ENCODE measurements at regions not wholly inside any gene's neighbourhood (a gene's known extent, or its start where the extent isn't known, plus 50 kb on each side); places are given as distances from the start of the nearest gene placed in this dataset.
"Not testable (repeated sequence)": the region's sequence is repeated elsewhere in the genome, so short reads cannot be mapped to it uniquely, and the experiment has no call there.

DNA sequence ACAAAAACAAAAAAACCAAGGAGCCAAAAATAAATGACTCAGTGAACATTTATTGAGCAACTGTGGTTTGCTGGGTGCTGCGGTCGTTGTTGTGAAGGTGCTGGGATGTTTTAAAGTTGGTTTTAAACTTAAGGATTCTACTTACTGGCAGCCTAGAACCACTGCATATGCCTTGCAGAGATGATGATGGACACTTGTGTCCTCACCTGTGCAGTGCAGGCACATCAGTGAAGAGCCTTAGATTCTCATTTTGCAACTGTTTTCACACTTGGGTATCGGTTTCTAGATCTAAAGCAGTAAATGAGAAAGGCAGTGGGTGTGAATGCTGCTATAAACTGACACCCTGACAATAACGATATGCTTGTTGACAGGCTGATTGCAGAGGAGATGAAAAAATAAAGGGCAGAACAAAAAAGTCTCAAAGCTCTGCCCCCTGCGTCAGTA is 68.8 kb downstream of the UTRN start:
- FAIRE-seq (no peak), DNase-seq (ENCODE audit: insufficient read length, low spot score) (no peak)

GRCh38 chr6:144359783-144360182 is 74.6 kb downstream of the UTRN start:
- no peak for FAIRE-seq

DNA sequence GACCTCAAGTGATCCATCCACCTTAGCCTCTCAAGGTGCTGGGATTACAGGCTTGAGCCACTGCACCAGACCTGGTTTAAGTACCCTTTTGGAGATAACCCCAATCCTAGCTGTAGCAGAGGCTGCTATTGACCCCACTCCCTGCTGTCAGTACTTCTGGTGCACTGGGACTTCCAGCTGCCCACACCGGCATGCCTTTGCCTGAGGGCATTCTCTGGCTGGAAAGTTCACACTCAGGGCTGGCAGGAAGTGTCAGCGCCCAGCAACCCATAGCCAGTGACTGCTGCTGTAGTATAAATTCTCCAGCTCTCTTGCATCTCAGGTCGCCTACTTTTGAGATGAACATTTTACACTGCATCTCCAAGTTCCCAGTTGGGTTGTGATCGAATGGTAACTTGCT is 75.3 kb downstream of the UTRN start:
- DNase-seq (ENCODE audit: insufficient read length, low spot score) (peak; percentile 54), FAIRE-seq (peak; percentile 82)

More at GRCh38 chr6:144359783-144360182, 74.6 kb downstream of the UTRN start:
- no peak for DNase-seq (ENCODE audit: insufficient read length, low spot score)

GRCh38 chr6:144361016-144361415 is 75.9 kb downstream of the UTRN start:
- no peak for DNase-seq (ENCODE audit: insufficient read length, low spot score)
- FAIRE-seq = no peak

- DNase-seq (ENCODE audit: insufficient read length, low spot score) = no peak
- FAIRE-seq = no peak
These were observed 77.2 kb downstream of the UTRN start for GRCh38 chr6:144362042-144363018.

DNA sequence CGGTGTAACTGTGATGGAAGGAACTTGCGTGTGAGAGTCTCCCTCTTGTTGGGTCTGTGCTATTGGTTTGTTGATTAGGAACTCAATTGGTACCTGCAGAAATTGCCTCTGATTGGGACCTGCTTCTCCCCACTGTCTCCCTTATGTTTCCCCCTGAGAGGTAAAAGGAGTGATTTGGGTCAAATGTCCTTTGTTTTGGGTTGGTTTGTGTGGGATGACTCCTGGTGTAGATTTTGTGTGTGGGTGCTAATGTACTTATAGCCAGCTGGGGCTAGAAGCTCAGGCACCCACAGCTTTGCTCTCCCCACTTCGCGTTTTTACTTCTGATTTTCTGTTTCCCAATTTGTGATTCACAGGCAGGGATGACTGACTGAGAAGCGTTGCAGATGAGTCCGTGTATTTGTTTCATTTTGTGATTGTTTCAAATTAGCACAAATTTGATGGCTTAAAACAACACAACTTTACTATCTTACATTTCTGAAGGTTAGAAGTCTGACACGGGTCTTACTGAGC is 79.1 kb downstream of the UTRN start:
- FAIRE-seq = peak; percentile 38
- no peak for DNase-seq (ENCODE audit: insufficient read length, low spot score)

DNA sequence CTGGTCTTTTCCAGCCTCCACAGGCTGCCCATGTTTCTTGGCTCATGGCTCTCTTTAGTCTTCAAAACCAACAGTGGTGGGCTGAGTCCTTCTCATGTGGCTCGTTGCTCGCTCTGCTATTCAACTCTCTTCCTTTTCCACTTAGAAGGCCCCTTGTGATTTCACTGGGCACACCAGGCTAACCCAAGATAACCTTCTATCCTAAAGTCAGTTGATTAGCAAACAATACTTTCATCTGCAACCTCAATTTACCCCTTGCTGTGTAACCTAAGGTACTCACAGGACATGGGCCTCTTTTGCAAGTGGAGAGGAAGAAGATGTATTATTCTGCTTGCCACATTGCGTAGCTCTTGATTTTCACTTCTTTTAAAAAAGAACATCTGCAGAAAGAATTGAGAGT is 79.6 kb downstream of the UTRN start:
- no peak for FAIRE-seq
- DNase-seq (ENCODE audit: insufficient read length, low spot score) = no peak

DNA sequence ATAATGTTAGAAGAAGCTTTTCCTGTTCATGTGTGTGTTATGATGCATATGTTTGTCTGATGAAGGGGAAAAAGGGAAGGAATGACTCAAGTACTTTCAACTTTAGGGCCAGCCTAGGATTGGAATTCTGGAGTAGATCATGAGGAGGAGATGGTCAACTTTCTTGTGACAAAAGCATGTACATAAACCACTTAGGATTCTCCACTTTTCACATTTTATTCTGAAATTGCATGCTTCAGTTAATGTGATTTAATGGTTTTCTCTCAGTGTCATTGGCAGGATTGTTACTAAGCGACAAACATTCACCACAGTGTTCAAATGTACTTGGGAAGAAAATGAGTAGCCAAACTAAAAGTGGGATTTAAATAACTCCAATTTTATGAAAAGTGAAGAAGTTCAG is 80.1 kb downstream of the UTRN start:
- no peak for FAIRE-seq
- DNase-seq (ENCODE audit: insufficient read length, low spot score) = no peak

DNA sequence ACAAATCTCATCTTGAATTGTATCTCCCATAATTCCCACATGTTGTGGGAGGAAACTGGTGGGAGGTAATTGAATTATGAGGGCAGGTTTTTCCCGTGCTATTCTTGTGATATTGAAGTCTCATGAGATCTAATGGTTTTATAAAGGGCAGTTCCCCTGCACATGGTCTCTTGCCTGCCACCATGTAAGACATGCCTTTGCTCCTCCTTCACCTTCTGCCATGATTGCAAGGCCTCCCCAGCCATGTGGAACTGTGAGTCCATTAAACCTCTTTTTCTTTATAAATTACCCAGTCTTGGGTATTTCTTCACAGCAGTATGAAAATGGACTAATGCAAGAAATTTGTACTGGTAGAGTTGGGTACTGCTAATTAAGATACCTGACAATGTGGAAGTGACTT is 84.6 kb downstream of the UTRN start:
- DNase-seq (ENCODE audit: insufficient read length, low spot score); FAIRE-seq: not testable (repeated sequence)

GRCh38 chr6:144372116-144372515 is 87.0 kb downstream of the UTRN start:
- DNase-seq (ENCODE audit: insufficient read length, low spot score) (no peak), FAIRE-seq (no peak)

DNA sequence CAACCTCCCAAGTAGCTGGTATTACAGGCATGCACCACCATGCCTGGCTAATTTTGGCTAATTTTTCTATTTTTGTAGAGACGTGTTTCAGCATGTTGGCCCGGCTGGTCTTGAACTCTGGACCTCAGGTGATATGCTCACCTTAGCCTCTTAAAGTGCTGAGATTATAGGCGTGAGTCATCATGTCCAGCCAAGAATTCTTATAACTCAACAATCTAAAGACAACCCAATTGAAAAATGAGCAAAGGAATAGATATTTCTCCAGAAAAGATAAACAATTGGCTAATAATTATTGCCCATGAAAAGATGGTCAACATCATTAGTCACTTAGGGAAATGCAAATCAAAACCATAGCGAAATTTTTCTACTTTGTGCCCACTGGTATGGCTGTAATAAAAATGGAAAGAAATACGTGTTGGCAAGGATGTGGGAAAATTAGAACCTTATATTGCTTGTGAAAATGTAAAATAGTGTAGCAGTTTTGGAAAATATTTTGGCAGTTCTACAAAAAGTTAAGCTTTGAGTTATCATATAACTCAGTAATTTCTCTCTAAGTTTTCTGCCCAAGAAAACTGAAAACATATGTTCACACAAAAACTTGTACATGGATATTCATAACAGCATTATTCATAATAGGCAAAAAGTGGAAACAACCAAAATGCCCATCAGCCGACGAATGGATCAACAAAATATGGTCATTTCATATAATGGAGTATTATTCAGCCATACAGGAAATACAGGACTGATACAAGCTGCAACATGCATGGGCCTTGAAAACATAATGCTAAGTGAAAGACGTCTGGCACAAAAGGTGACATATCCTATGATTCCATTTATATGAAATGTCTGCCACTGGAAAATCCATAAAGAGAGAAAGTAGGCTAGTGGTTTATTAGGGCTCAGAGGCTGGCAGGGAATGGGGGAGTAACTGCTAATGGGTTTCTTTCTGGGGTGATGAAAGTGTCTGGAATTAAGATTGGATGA is 87.8 kb downstream of the UTRN start:
- no peak for FAIRE-seq

DNA sequence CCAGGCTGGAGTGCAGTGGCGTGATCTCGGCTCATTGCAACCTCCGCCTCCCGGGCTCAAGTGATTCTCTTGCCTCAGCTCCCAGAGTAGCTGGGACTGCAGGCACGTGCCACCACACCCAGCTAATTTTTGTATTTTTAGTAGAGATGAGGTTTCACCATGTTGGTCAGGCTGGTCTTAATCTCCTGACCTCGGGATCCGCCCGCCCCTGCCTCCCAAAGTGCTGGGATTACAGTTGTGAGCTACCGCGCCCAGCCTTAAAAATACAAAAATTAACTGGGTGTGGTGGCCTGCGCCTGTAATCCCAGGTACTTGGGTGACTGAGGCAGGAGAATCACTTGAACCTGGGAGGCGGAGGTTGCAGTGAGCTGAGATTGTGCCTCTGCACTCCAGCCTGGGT is 89.4 kb downstream of the UTRN start:
- not testable (repeated sequence) for FAIRE-seq; DNase-seq (ENCODE audit: insufficient read length, low spot score)

More for the DNA sequence above, 87.8 kb downstream of the UTRN start:
- no peak for DNase-seq (ENCODE audit: insufficient read length, low spot score)

DNA sequence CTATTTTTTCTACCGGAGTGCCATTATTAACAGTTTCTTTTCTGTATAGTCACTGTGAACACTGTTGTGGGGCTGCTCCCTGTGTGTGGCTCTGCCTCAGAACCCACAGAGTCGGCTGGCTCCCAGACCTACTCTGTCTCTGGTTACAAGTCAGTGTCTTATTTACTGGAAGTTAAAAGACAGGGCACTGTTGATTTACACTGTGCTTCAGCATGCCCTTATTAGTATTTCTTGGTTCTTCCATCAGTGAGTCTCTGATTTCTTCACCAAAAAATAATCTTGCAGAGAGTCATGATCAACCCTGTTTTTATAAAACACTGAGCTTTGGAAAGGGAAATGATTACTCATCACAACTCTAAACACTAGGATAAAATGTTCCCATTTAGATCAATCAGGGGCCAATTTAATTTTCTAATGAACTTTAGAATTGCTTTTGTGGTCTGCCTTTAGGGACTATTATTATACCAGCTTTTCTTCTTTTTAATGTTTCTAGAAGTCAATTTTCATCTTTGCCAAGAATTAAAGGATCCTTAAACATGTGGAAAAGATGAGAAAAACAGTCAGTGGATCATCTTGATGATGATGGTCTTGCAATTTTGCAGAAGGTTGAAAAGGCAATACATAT is 92.6 kb downstream of the UTRN start:
- DNase-seq (ENCODE audit: insufficient read length, low spot score) (no peak), FAIRE-seq (no peak)

DNA sequence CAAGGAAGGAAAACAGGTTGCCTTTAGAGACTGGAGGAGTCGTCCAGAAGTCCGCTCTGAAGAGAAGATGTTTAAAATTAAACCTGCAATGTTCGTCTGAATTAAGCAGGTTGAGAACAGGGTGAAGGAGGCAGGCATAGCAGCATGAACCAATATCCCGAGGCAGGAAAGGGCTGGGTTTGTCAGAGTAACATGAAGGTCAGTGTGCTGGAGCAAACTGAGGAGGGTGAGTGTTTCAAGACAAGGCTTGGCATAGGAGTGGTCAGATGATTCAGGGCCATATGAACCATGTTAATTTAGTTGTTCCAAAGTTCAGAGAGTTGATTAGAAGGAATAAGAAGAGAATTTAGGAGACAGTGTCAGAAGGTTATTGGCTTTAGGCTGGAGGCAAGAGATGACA is 93.3 kb downstream of the UTRN start:
- DNase-seq (ENCODE audit: insufficient read length, low spot score) = no peak
- no peak for FAIRE-seq

DNA sequence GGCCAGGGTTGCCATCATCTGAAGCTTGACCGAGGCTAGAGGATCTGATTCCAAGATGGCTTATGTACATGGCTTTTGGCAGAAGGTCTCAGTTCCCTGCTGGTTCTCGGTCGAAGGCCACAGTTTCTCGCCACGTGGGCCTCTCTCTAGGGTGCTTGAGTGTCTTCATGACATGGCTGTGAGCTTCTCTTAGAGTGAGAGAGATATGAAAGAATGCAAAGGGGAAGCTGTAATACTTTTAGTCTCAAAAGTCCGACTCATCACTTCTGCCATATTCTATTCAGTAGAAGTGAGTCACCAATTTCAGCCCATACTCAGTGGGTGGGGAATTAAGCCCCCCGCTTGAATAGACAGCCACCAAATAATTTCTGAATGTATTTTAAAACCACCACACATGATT is 94.2 kb downstream of the UTRN start:
- DNase-seq (ENCODE audit: insufficient read length, low spot score) (no peak), FAIRE-seq (no peak)

DNA sequence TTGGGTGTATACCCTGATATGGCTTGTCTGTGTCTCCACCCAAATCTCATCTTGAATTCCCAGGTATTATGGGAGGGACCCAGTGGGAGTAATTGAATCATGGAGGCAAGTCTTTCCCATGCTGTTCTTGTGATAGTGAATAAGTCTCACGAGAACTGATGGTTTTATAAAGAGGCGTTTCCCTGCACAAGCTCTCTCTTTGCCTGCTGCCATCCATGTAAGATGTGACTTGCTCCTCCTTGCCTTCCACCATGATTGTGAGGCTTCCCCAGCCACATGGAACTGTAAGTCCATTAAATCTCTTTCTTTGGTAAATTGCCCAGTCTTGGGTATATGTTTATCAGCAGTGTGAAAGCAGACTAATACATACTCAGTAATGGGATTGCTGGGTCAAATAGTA is 96.4 kb downstream of the UTRN start:
- not testable (repeated sequence) for FAIRE-seq

GRCh38 chr6:144383336-144383735 is 98.2 kb downstream of the UTRN start:
- FAIRE-seq = no peak
- no peak for DNase-seq (ENCODE audit: insufficient read length, low spot score)

More for the DNA sequence above, 96.4 kb downstream of the UTRN start:
- DNase-seq (ENCODE audit: insufficient read length, low spot score) = not testable (repeated sequence)

DNA sequence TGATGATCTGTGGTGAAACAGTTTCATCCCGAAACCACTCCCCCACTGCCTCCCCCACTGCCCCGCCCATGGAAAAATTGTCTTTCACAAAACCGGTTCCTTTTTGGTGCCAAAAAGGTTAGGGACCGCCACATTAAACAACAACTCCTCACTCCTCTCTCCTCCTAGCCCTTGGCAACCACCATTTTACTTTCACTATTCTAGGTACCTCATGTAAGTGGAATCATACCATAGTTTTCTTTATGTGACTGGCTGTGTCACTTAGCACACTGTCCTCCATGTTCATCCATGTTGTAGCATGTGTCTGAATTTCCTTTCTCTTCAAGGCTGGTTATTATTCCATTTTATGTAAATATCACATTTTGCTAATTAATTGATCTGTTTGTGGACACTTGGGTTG is 99.3 kb downstream of the UTRN start:
- no peak for DNase-seq (ENCODE audit: insufficient read length, low spot score)
- no peak for FAIRE-seq

- not testable (repeated sequence) for FAIRE-seq; DNase-seq (ENCODE audit: insufficient read length, low spot score)
These were observed 104.3 kb downstream of the UTRN start for GRCh38 chr6:144389474-144389873.

- FAIRE-seq = no peak
- DNase-seq (ENCODE audit: insufficient read length, low spot score) = no peak
These were observed 105.1 kb downstream of the UTRN start for GRCh38 chr6:144390202-144390601.

Data from HTR-8/SVneo (cell line).